ENCODE measurements at regions not wholly inside any gene's neighbourhood (a gene's known extent, or its start where the extent isn't known, plus 50 kb on each side); places are given as distances from the start of the nearest gene placed in this dataset.

DNA sequence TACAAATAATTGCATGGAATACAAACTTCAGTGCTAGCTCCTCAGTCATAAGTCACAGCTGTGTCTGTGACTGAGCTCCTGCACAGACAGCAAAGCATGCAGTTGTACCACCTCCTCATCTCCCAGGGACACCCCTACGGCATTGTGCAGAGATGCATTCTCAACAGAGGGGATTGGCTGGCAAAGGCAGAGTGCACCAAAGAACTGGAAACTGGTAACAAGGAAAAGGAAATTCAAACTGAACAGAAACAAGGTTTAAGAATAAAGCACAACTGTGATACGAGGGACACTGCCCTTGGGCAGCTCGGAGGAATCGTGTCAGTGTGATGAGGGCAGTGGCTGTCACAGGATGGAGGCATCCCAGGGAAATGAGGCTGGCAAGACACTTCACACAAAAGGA, 126.1 kb upstream of the SOX1 start:
- no peak for DNase-seq (ENCODE audit: low read depth, low spot score)
- Histone ChIP-seq H3K9ac (ENCODE audit: control insufficient read depth, insufficient read depth, low read length) (no peak overlapping the region), H4K20me1 (ENCODE audit: control insufficient read depth, insufficient read depth) (no peaks in the 10 kb centered on the region), H3K79me2 (ENCODE audit: control insufficient read depth, insufficient read depth, low read length) (no peaks in the 10 kb centered on the region), H3K27ac (ENCODE audit: control insufficient read depth, insufficient read depth) (no peak overlapping the region), H3K4me2 (ENCODE audit: control insufficient read depth, insufficient read depth) (no peak overlapping the region), H3K9me3 (replicated peaks; ENCODE audit: control insufficient read depth, insufficient read depth, low read length) (no peaks in the 10 kb centered on the region; the same call in 2 of the 3 replicates), H2AFZ (ENCODE audit: control insufficient read depth, low read depth, low read length) (no peak overlapping the region), H3K27me3 (replicated peaks in 1 of 2; ENCODE audit: control insufficient read depth in 2 of 2, insufficient read depth in 2 of 2, low read length in 1 of 2) (no peaks in the 10 kb centered on the region), H3K36me3 (ENCODE audit: control insufficient read depth in 2 of 2, insufficient read depth in 2 of 2, low read length in 1 of 2) (no peaks in the 10 kb centered on the region), H3K4me3 (no peak overlapping the region), H3K4me1 (ENCODE audit: control insufficient read depth, insufficient read depth, low read length) (no peaks in the 10 kb centered on the region)
- BruUV-seq (replicated peaks): no TSS peak
- 55% methylated on average over 4 of the region's 4 CpGs for WGBS (ENCODE audit: insufficient coverage, insufficient replicate concordance, low lambda C conversion rate, missing lambda C conversion rate)
- ATAC-seq: no peak
- TF ChIP-seq CBFB (IDR thresholded peaks at IDR 0.05; ENCODE audit: low read depth): no peak
- TF ChIP-seq NFYA (IDR thresholded peaks at IDR 0.05; ENCODE audit: borderline replicate concordance, low read depth, low read length): no peak
- TF ChIP-seq, protein P1, sequence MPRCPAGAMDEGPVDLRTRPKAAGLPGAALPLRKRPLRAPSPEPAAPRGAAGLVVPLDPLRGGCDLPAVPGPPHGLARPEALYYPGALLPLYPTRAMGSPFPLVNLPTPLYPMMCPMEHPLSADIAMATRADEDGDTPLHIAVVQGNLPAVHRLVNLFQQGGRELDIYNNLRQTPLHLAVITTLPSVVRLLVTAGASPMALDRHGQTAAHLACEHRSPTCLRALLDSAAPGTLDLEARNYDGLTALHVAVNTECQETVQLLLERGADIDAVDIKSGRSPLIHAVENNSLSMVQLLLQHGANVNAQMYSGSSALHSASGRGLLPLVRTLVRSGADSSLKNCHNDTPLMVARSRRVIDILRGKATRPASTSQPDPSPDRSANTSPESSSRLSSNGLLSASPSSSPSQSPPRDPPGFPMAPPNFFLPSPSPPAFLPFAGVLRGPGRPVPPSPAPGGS (IDR thresholded peaks at IDR 0.05; ENCODE audit: borderline replicate concordance, insufficient read depth, low read depth, low read length, poor library complexity, severe bottlenecking): no peak
- no peak for TF ChIP-seq SREBF2 (IDR thresholded peaks at IDR 0.05; ENCODE audit: low read length)
- TF ChIP-seq, protein P2, sequence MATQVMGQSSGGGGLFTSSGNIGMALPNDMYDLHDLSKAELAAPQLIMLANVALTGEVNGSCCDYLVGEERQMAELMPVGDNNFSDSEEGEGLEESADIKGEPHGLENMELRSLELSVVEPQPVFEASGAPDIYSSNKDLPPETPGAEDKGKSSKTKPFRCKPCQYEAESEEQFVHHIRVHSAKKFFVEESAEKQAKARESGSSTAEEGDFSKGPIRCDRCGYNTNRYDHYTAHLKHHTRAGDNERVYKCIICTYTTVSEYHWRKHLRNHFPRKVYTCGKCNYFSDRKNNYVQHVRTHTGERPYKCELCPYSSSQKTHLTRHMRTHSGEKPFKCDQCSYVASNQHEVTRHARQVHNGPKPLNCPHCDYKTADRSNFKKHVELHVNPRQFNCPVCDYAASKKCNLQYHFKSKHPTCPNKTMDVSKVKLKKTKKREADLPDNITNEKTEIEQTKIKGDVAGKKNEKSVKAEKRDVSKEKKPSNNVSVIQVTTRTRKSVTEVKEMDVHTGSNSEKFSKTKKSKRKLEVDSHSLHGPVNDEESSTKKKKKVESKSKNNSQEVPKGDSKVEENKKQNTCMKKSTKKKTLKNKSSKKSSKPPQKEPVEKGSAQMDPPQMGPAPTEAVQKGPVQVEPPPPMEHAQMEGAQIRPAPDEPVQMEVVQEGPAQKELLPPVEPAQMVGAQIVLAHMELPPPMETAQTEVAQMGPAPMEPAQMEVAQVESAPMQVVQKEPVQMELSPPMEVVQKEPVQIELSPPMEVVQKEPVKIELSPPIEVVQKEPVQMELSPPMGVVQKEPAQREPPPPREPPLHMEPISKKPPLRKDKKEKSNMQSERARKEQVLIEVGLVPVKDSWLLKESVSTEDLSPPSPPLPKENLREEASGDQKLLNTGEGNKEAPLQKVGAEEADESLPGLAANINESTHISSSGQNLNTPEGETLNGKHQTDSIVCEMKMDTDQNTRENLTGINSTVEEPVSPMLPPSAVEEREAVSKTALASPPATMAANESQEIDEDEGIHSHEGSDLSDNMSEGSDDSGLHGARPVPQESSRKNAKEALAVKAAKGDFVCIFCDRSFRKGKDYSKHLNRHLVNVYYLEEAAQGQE (IDR thresholded peaks at IDR 0.05; ENCODE audit: low read depth, low read length): no peak
- no peak for TF ChIP-seq CHD4 (IDR thresholded peaks at IDR 0.05)
- no peak for TF ChIP-seq NFXL1 (IDR thresholded peaks at IDR 0.05; ENCODE audit: borderline replicate concordance)
- intact Hi-C loops (cut with micrococcal nuclease; ENCODE audit: unreplicated experiment): no loop called here
- in situ Hi-C loops (cut with MboI): no loop called here
- RAD21 ChIA-PET (ENCODE audit: unreplicated experiment): no interaction called here
- SMC1A ChIA-PET (ENCODE audit: uncharacterized antibody, unreplicated experiment): no interaction called here
- CTCF ChIA-PET: no interaction called here
- no peak for FAIRE-seq
- POLR2A ChIA-PET: no interaction called here

Measured in GM12878 (cell line).